SK-N-SH treated with all-trans-retinoic acid at 6 μM for 48 hours (cell line): ENCODE measurements at regions not wholly inside any gene's neighbourhood (a gene's known extent, or its start where the extent isn't known, plus 50 kb on each side); places are given as distances from the start of the nearest gene placed in this dataset.

ENCODE experiments used
- ARNTL ChIP-seq: fragments of 450-650 bp; formaldehyde crosslinking; IDR thresholded peaks from 2 replicates; pipeline ENCODE4 v1.5.0; 2020; ENCODE audit warnings: low read depth, mild to moderate bottlenecking, moderate library complexity, borderline replicate concordance
- BACH2 ChIP-seq: fragments of 250-450 bp; sonication (Bioruptor Pico); IDR thresholded peaks from 2 replicates; pipeline ENCODE4 v1.9.0; 2021; ENCODE audit warnings: mild to moderate bottlenecking, borderline replicate concordance
- CREB5 ChIP-seq: fragments of 250-450 bp; sonication (Bioruptor Pico); IDR thresholded peaks from 2 replicates; pipeline ENCODE4 v1.5.1; 2020; ENCODE audit warnings: low read depth, mild to moderate bottlenecking, moderate library complexity
- CSDC2 ChIP-seq: fragments of 250-450 bp; sonication (Bioruptor Pico); IDR thresholded peaks from 2 replicates; pipeline ENCODE4 v1.5.0; 2020; ENCODE audit warnings: mild to moderate bottlenecking, moderate library complexity
- ISL1 ChIP-seq: fragments of 250-450 bp; sonication (Bioruptor Pico); IDR thresholded peaks from 2 replicates; pipeline ENCODE4 v2.1.2; 2022; ENCODE audit warnings: mild to moderate bottlenecking, moderate library complexity
- RARB ChIP-seq: fragments of 250-450 bp; sonication (Bioruptor Pico); IDR thresholded peaks from 2 replicates; pipeline ENCODE4 v1.8.0; 2021; ENCODE audit warnings: mild to moderate bottlenecking, moderate library complexity
- SNAI2 ChIP-seq: fragments of 250-450 bp; sonication (Bioruptor Pico); IDR thresholded peaks from 2 replicates; pipeline ENCODE4 v1.5.0; 2020; ENCODE audit warnings: mild to moderate bottlenecking, moderate library complexity
- TCF4 ChIP-seq: fragments of 250-450 bp; sonication (Bioruptor Pico); IDR thresholded peaks from 2 replicates; pipeline ENCODE4 v1.8.0; 2021; ENCODE audit warnings: mild to moderate bottlenecking, moderate library complexity, borderline replicate concordance
- TSHZ2 ChIP-seq: fragments of 250-450 bp; sonication (Bioruptor Pico); IDR thresholded peaks from 2 replicates; pipeline ENCODE4 v1.5.0; 2020; ENCODE audit warnings: mild to moderate bottlenecking, moderate library complexity
- ZFP3 ChIP-seq: fragments of 250-450 bp; sonication (Bioruptor Pico); IDR thresholded peaks from 2 replicates; pipeline ENCODE4 v1.5.0; 2020; ENCODE audit warnings: mild to moderate bottlenecking, moderate library complexity
- ZFP30 ChIP-seq: fragments of 450-650 bp; formaldehyde crosslinking; IDR thresholded peaks from 2 replicates; pipeline ENCODE4 v1.5.0; 2022; ENCODE audit warnings: mild to moderate bottlenecking, moderate library complexity
- TF ChIP-seq, protein P1 (sequence below): fragments of 250-450 bp; sonication (Bioruptor Pico); IDR thresholded peaks from 2 replicates; pipeline ENCODE4 v1.8.0; 2021; ENCODE audit warnings: low read depth, mild to moderate bottlenecking, moderate library complexity, borderline replicate concordance
- TF ChIP-seq, protein P2 (sequence below): fragments of 250-450 bp; sonication (Bioruptor Pico); IDR thresholded peaks from 2 replicates; pipeline ENCODE4 v1.8.0; 2020; ENCODE audit warnings: mild to moderate bottlenecking, moderate library complexity, borderline replicate concordance

DNA sequence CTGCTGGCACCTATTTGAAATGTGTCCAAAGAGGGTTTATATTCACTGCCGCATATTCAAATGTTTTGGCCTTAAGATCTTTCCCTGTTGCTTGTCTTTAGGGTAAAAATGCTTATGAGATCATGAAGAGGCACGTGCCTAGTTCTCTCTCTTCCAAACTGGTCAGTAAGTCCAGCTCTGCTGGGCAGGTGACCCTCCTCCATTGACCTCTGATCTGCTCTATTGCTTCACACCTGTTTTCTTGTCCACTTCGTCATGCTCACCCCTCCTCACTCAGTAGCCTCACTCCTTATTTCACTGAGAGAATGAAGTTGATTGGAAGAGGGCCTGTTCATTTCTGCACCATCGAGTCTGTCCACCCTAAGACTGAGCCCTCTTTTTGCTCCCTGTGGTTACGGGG lies 140.5 kb upstream of the COBL start:
- TF ChIP-seq, protein P1, sequence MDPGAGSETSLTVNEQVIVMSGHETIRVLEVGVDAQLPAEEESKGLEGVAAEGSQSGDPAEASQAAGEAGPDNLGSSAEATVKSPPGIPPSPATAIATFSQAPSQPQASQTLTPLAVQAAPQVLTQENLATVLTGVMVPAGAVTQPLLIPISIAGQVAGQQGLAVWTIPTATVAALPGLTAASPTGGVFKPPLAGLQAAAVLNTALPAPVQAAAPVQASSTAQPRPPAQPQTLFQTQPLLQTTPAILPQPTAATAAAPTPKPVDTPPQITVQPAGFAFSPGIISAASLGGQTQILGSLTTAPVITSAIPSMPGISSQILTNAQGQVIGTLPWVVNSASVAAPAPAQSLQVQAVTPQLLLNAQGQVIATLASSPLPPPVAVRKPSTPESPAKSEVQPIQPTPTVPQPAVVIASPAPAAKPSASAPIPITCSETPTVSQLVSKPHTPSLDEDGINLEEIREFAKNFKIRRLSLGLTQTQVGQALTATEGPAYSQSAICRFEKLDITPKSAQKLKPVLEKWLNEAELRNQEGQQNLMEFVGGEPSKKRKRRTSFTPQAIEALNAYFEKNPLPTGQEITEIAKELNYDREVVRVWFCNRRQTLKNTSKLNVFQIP: no peak
- TF ChIP-seq ARNTL (CRISPR knock-in tag) (no peak), TSHZ2 (CRISPR knock-in tag) (no peak), SNAI2 (CRISPR knock-in tag) (no peak), TCF4 (CRISPR knock-in tag) (no peak), ZFP3 (CRISPR knock-in tag) (no peak), BACH2 (CRISPR knock-in tag) (no peak), RARB (no peak), CREB5 (CRISPR knock-in tag) (no peak), CSDC2 (CRISPR knock-in tag) (no peak), ZFP30 (CRISPR knock-in tag) (no peak), ISL1 (CRISPR knock-in tag) (no peak)
- TF ChIP-seq, protein P2, sequence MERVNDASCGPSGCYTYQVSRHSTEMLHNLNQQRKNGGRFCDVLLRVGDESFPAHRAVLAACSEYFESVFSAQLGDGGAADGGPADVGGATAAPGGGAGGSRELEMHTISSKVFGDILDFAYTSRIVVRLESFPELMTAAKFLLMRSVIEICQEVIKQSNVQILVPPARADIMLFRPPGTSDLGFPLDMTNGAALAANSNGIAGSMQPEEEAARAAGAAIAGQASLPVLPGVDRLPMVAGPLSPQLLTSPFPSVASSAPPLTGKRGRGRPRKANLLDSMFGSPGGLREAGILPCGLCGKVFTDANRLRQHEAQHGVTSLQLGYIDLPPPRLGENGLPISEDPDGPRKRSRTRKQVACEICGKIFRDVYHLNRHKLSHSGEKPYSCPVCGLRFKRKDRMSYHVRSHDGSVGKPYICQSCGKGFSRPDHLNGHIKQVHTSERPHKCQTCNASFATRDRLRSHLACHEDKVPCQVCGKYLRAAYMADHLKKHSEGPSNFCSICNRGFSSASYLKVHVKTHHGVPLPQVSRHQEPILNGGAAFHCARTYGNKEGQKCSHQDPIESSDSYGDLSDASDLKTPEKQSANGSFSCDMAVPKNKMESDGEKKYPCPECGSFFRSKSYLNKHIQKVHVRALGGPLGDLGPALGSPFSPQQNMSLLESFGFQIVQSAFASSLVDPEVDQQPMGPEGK (CRISPR knock-in tag): no peak
